AG10803 (cell line): ENCODE measurements at regions not wholly inside any gene's neighbourhood (a gene's known extent, or its start where the extent isn't known, plus 50 kb on each side); places are given as distances from the start of the nearest gene placed in this dataset.

Source experiments
- DNase-seq: peaks from one replicate; pipeline ENCODE4 v3.0.0; 2010; ENCODE audit warnings: low read depth
- H3K4me3 ChIP-seq: 2 replicates; pipeline ENCODE4 v1.5.1; 2011; ENCODE audit warnings: mild to moderate bottlenecking, low read length, control low read depth
- TF ChIP-seq, protein P1 (sequence below): conservative IDR thresholded peaks from 2 replicates; pipeline ENCODE4 v1.5.1; 2011; ENCODE audit warnings: mild to moderate bottlenecking, low read length, control low read depth, inconsistent platforms

DNA sequence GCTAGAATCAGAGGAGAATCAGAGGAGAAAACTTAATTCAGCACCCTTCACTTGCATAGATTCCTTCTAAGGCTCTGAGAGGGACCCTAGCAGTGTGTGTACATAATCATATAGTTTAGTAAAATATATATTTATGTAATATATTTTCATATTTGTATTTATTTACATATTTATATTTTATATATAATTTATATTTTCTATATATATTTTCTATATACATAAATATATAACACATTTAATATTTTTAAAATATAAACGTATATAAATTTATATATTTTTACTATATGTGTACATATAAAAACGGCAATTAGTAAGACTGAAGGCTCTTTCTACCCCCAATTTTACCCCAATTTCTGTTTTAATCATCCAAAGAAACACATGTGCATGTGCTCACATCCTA lies 80.3 kb downstream of the NXPE2 start:
- DNase-seq, result no peak
- H3K4me3 ChIP-seq, result no peak overlapping the region
- TF ChIP-seq, protein P1, sequence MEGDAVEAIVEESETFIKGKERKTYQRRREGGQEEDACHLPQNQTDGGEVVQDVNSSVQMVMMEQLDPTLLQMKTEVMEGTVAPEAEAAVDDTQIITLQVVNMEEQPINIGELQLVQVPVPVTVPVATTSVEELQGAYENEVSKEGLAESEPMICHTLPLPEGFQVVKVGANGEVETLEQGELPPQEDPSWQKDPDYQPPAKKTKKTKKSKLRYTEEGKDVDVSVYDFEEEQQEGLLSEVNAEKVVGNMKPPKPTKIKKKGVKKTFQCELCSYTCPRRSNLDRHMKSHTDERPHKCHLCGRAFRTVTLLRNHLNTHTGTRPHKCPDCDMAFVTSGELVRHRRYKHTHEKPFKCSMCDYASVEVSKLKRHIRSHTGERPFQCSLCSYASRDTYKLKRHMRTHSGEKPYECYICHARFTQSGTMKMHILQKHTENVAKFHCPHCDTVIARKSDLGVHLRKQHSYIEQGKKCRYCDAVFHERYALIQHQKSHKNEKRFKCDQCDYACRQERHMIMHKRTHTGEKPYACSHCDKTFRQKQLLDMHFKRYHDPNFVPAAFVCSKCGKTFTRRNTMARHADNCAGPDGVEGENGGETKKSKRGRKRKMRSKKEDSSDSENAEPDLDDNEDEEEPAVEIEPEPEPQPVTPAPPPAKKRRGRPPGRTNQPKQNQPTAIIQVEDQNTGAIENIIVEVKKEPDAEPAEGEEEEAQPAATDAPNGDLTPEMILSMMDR, result no peak

GRCh38 chr11:114762408-114762807 lies 84.1 kb downstream of the NXPE2 start:
- H3K4me3 ChIP-seq, result no peak overlapping the region
- DNase-seq, result peak; percentile 67
- TF ChIP-seq, protein P1, result peak; percentile 85

DNA sequence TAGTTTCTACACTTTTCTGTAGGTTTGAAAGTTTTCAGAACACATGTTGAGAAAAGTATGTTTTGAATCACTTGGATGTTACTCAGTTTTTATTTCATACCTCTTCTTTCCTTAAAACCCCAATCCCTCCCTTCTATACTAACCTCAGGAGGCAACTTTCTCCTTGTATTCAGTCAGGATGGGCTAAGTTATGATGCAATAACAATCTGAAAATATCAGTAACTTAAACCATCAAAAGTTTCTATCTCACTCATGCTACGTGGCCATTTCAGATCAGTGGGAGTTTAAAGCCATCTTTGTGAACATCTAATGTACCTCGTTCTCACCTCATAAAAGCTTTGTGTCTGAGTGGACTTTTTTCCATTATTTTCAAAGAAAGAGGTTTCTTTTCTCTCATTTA lies 86.2 kb downstream of the NXPE2 start:
- TF ChIP-seq, protein P1, result no peak
- no peak overlapping the region for H3K4me3 ChIP-seq
- DNase-seq, result no peak

GRCh38 chr11:114771172-114771571 lies 92.8 kb downstream of the NXPE2 start:
- no peak overlapping the region for H3K4me3 ChIP-seq
- TF ChIP-seq, protein P1, result no peak
- DNase-seq, result no peak

- TF ChIP-seq, protein P1, result no peak
- no peak for DNase-seq
- H3K4me3 ChIP-seq, result no peak overlapping the region
Measured at GRCh38 chr11:114773541-114774338, 95.4 kb downstream of the NXPE2 start.

GRCh38 chr11:114774599-114775361 lies 96.5 kb downstream of the NXPE2 start:
- TF ChIP-seq, protein P1, result peak; percentile 79
- H3K4me3 ChIP-seq, result no peak overlapping the region
- DNase-seq, result peak; percentile 26
